H1 (cell line): ENCODE measurements at regions not wholly inside any gene's neighbourhood (a gene's known extent, or its start where the extent isn't known, plus 50 kb on each side); places are given as distances from the start of the nearest gene placed in this dataset.

Experiments
- CTCF ChIA-PET: fragments of 300-600 bp; sonication (Branson Sonifier 250); formaldehyde crosslinking; loops from one replicate; lab custom pipeline; 2021; ENCODE audit not compliant: partially characterized antibody; lab: Charles Lee
- POLR2A ChIA-PET: fragments of 300-600 bp; sonication (Branson Sonifier 250); formaldehyde crosslinking; loops from one replicate; lab custom pipeline; 2021; ENCODE audit warnings: inconsistent platforms; ENCODE audit not compliant: partially characterized antibody; lab: Charles Lee
- DNase-seq, 2 experiments: peaks; one replicate each; pipeline versions ENCODE4 v3.0.0 to v3.0.0-alpha.2; 2010 to 2022; ENCODE audit warnings: low spot score in 2 of 2, low read depth in 1 of 2, mixed read lengths in 1 of 2
- FAIRE-seq: peaks from 2 replicates; lab custom pipeline; 2011; peaks lifted over from hg19 to GRCh38; lab: Jason Lieb, UNC
- H2AFZ ChIP-seq: 2 replicates; pipeline ENCODE4 v1.8.1; 2012; ENCODE audit warnings: low read length, inconsistent platforms
- H2AK5ac ChIP-seq: 2 replicates; pipeline ENCODE4 v1.6.1; 2013; ENCODE audit warnings: low read depth, low read length
- H2BK120ac ChIP-seq: replicated peaks from 2 replicates; pipeline ENCODE3; 2013; ENCODE audit warnings: low read depth, low read length, inconsistent platforms
- H2BK12ac ChIP-seq: 2 replicates; pipeline ENCODE4 v1.6.1; 2013; ENCODE audit warnings: low read depth, low read length
- H2BK15ac ChIP-seq: 2 replicates; pipeline ENCODE4 v1.6.1; 2013; ENCODE audit warnings: low read length
- H2BK20ac ChIP-seq: 2 replicates; pipeline ENCODE4 v1.6.1; 2013; ENCODE audit warnings: low read length
- H2BK5ac ChIP-seq: 2 replicates; pipeline ENCODE4 v1.6.1; 2013; ENCODE audit warnings: low read depth, low read length
- H3K14ac ChIP-seq: 2 replicates; pipeline ENCODE4 v1.6.1; 2013; ENCODE audit warnings: inconsistent platforms; ENCODE audit not compliant: insufficient read length
- H3K18ac ChIP-seq: 2 replicates; pipeline ENCODE4 v1.6.1; 2013; ENCODE audit warnings: low read length; ENCODE audit errors: extremely low read depth
- H3K23ac ChIP-seq: 2 replicates; pipeline ENCODE4 v1.6.1; 2013; ENCODE audit warnings: inconsistent platforms; ENCODE audit not compliant: insufficient read length
- H3K23me2 ChIP-seq: 2 replicates; pipeline ENCODE4 v1.6.1; 2013; ENCODE audit warnings: low read depth, low read length
- H3K27ac ChIP-seq: 2 replicates; pipeline ENCODE4 v1.6.1; 2011; ENCODE audit warnings: low read depth, low read length, inconsistent platforms
- H3K27me3 ChIP-seq, 4 experiments: replicated peaks in 1 of 4; 1 replicate in 1 of 4; 2 replicates in 3 of 4; pipeline versions ENCODE4 v1.6.1 to v1.8.1; 2011 to 2013; ENCODE audit warnings: low read length in 3 of 4, mild to moderate bottlenecking in 3 of 4, inconsistent platforms in 2 of 4, mixed read lengths in 2 of 4, moderate library complexity in 1 of 4; ENCODE audit not compliant: control insufficient read depth in 3 of 4, insufficient read depth in 3 of 4; ENCODE audit errors: extremely low read depth in 1 of 4
- H3K36me3 ChIP-seq, 4 experiments: 2 replicates each; pipeline versions ENCODE4 v1.6.1 to v1.8.1; 2011 to 2013; ENCODE audit warnings: mild to moderate bottlenecking in 4 of 4, low read length in 3 of 4, moderate library complexity in 2 of 4, control low read depth in 1 of 4, inconsistent platforms in 1 of 4; ENCODE audit not compliant: insufficient read depth in 4 of 4, control insufficient read depth in 2 of 4
- H3K4ac ChIP-seq: replicated peaks from 2 replicates; pipeline ENCODE3; 2013; ENCODE audit warnings: low read length, low read depth, mixed read lengths, inconsistent platforms; ENCODE audit not compliant: insufficient read length
- H3K4me1 ChIP-seq, 4 experiments: replicated peaks in 1 of 4; 1 replicate in 1 of 4; 2 replicates in 3 of 4; pipeline versions ENCODE4 v1.6.1 to v1.8.1; 2011 to 2013; ENCODE audit warnings: low read length in 3 of 4, inconsistent platforms in 2 of 4, mixed read lengths in 1 of 4; ENCODE audit not compliant: insufficient read depth in 4 of 4, control insufficient read depth in 3 of 4
- H3K4me2 ChIP-seq, 2 experiments: 2 replicates each; pipeline versions ENCODE4 v1.6.1 to v1.8.1; 2011 to 2013; ENCODE audit warnings: low read depth in 2 of 2, low read length in 2 of 2, control low read depth in 1 of 2, inconsistent platforms in 1 of 2, mild to moderate bottlenecking in 1 of 2; ENCODE audit not compliant: insufficient read depth in 1 of 2
- H3K4me3 ChIP-seq, 4 experiments: fragments of 200-600, 300-600 bp in 1 of 4; sonication (generic), shearing (Covaris generic), sonication (Bioruptor Twin) in 1 of 4; 2 replicates each; pipeline versions ENCODE4 v1.5.1 to v1.8.1; 2011 to 2016; ENCODE audit warnings: low read length in 4 of 4, low read depth in 3 of 4, control low read depth in 2 of 4, inconsistent platforms in 2 of 4, mild to moderate bottlenecking in 2 of 4, mixed read lengths in 1 of 4, moderate library complexity in 1 of 4; ENCODE audit not compliant: insufficient read depth in 2 of 4; ENCODE audit errors: extremely low read depth in 1 of 4
- H3K56ac ChIP-seq: replicated peaks from 2 replicates; pipeline ENCODE3; 2013; ENCODE audit warnings: low read depth, mild to moderate bottlenecking, mixed read lengths, low read length, inconsistent platforms; ENCODE audit not compliant: insufficient read length
- H3K79me1 ChIP-seq: 2 replicates; pipeline ENCODE4 v1.6.1; 2013; ENCODE audit warnings: low read depth, low read length, control low read depth
- H3K79me2 ChIP-seq, 2 experiments: 2 replicates each; pipeline versions ENCODE4 v1.6.1 to v1.8.1; 2012 to 2013; ENCODE audit warnings: low read length in 2 of 2, mild to moderate bottlenecking in 2 of 2, inconsistent platforms in 1 of 2; ENCODE audit not compliant: insufficient read depth in 2 of 2, control insufficient read depth in 1 of 2
- H3K9ac ChIP-seq, 4 experiments: replicated peaks in 1 of 4; 1 replicate in 1 of 4; 2 replicates in 3 of 4; pipeline versions ENCODE4 v1.6.1 to v1.8.1; 2011 to 2013; ENCODE audit warnings: low read depth in 3 of 4, low read length in 3 of 4, control low read depth in 2 of 4, mild to moderate bottlenecking in 2 of 4, moderate library complexity in 2 of 4, inconsistent platforms in 1 of 4; ENCODE audit errors: extremely low read depth in 1 of 4
- H3K9me3 ChIP-seq, 2 experiments: 2 replicates each; pipeline versions ENCODE4 v1.6.1 to v1.8.1; 2012 to 2013; ENCODE audit warnings: mild to moderate bottlenecking in 2 of 2, moderate library complexity in 2 of 2, control low read depth in 1 of 2, inconsistent platforms in 1 of 2, low read depth in 1 of 2, low read length in 1 of 2, mixed read lengths in 1 of 2; ENCODE audit not compliant: insufficient read depth in 2 of 2
- H4K20me1 ChIP-seq, 2 experiments: replicated peaks in 1 of 2; 2 replicates each; pipeline versions ENCODE3 to v1.8.1; 2011 to 2013; ENCODE audit warnings: inconsistent platforms in 2 of 2, low read length in 2 of 2, mild to moderate bottlenecking in 1 of 2; ENCODE audit not compliant: insufficient read depth in 2 of 2, control insufficient read depth in 1 of 2
- H4K5ac ChIP-seq: 2 replicates; pipeline ENCODE4 v1.6.1; 2013; ENCODE audit warnings: low read length, low read depth, mixed read lengths, inconsistent platforms; ENCODE audit not compliant: insufficient read length
- H4K8ac ChIP-seq: 2 replicates; pipeline ENCODE4 v1.8.0; 2013; ENCODE audit warnings: mild to moderate bottlenecking, moderate library complexity, low read length, inconsistent platforms; ENCODE audit not compliant: insufficient read depth; ENCODE audit errors: extremely low read depth
- H4K91ac ChIP-seq: replicated peaks from 2 replicates; pipeline ENCODE3; 2013; ENCODE audit warnings: low read length, mixed read lengths, inconsistent platforms; ENCODE audit not compliant: insufficient read length
- CEBPB ChIP-seq: IDR thresholded peaks from 2 replicates; pipeline ENCODE4 v1.6.1; 2012; ENCODE audit warnings: low read depth, low read length
- CHD1 ChIP-seq: IDR thresholded peaks from 2 replicates; pipeline ENCODE4 v1.6.1; 2012; ENCODE audit warnings: low read depth, low read length, improper control_type of control experiment
- CTBP2 ChIP-seq: IDR thresholded peaks from 2 replicates; pipeline ENCODE4 v1.7.0; 2011; ENCODE audit warnings: borderline replicate concordance, mild to moderate bottlenecking, moderate library complexity, mixed read lengths, low read length; ENCODE audit not compliant: insufficient read depth, insufficient read length
- NRF1 ChIP-seq: IDR thresholded peaks from 2 replicates; pipeline ENCODE4 v1.6.1; 2011; ENCODE audit warnings: mild to moderate bottlenecking, low read depth, low read length, improper control_type of control experiment
- SIN3A ChIP-seq, 2 experiments: IDR thresholded peaks in 1 of 2; conservative IDR thresholded peaks in 1 of 2; 2 replicates each; pipeline ENCODE4 v1.6.1; 2011 to 2012; ENCODE audit warnings: low read length in 2 of 2, improper control_type of control experiment in 1 of 2, low read depth in 1 of 2, mild to moderate bottlenecking in 1 of 2
- SP1 ChIP-seq: IDR thresholded peaks from 2 replicates; pipeline ENCODE4 v1.6.1; 2011; ENCODE audit warnings: low read depth, low read length
- SUZ12 ChIP-seq: fragments of 200-600 bp; sonication (generic); IDR thresholded peaks from 2 replicates; pipeline ENCODE4 v1.6.1; 2012; ENCODE audit warnings: mild to moderate bottlenecking, inconsistent platforms, low read length, moderate library complexity, mixed read lengths
- TEAD4 ChIP-seq: IDR thresholded peaks from 2 replicates; pipeline ENCODE4 v1.6.1; 2012; ENCODE audit warnings: low read depth, low read length, inconsistent platforms, mixed read lengths
- YY1 ChIP-seq: IDR thresholded peaks from 2 replicates; pipeline ENCODE4 v1.6.1; 2011; ENCODE audit warnings: low read depth, mild to moderate bottlenecking, low read length
- WGBS, 2 experiments: shearing (Covaris generic) in 1 of 2; methylation state at CpG; one replicate each; pipeline versions ENCODE4 v1.1.6 to v1.1.7; 2013 to 2015; ENCODE audit warnings: low lambda C conversion rate in 2 of 2, mixed read lengths in 2 of 2, inconsistent platforms in 1 of 2, low coverage in 1 of 2, missing lambda C conversion rate in 1 of 2; ENCODE audit not compliant: insufficient replicate concordance in 2 of 2, insufficient coverage in 1 of 2, insufficient read length in 1 of 2; ENCODE audit errors: extremely low coverage in 1 of 2, missing lambda C conversion rate in 1 of 2; 5-methylcytosine and 5-hydroxymethylcytosine counted together

DNA sequence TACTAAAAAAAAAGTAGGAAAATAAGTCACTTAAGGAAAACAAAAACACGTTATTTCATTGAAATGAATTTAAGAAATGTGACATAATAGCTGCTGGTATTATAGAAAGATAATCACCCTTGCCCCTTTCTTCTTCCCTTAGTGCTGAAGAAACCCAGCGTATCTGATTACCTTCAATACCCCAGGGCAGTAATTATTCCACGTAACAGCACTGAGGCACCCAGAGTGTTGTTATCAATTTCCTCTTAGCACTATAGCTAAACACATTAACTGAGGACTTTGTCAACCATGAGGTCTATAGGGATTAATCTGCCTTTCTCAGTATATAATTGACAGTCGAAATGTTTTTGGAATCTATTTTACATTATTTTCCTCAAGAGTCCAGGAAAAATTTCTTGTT lies 180.0 kb upstream of the NXPH2 start:
- Histone ChIP-seq H3K36me3 (no peaks in the 10 kb centered on the region; a peak in 1 of 8 replicates), H2AFZ (no peak overlapping the region), H2BK120ac (no peak overlapping the region), H2BK12ac (no peak overlapping the region), H3K14ac (no peak overlapping the region), H2AK5ac (no peak overlapping the region), H4K5ac (no peak overlapping the region), H3K4ac (no peak overlapping the region), H3K4me2 (no peak overlapping the region), H3K4me1 (peaks cover 0 to 7% (median 4%) of the 10 kb centered on the region in 4 experiments; a peak in 4 of 7 replicates), H3K9me3 (0 out of 4 replicates have a peak, but pooled peaks cover 2 to 4% of the 10 kb centered on the region in 2 experiments), H3K4me3 (no peak overlapping the region), H3K27me3 (no peaks in the 10 kb centered on the region), H4K91ac (no peak overlapping the region), H3K9ac (no peak overlapping the region), H3K79me1 (no peaks in the 10 kb centered on the region), H3K23me2 (no peaks in the 10 kb centered on the region), H3K56ac (no peak overlapping the region), H3K79me2 (no peaks in the 10 kb centered on the region), H2BK20ac (no peak overlapping the region), H4K8ac (no peak overlapping the region), H2BK15ac (no peak overlapping the region), H2BK5ac (no peak overlapping the region), H3K27ac (no peak overlapping the region), H3K18ac (no peak overlapping the region), H3K23ac (no peak overlapping the region), H4K20me1 (no peaks in the 10 kb centered on the region)
- CTCF ChIA-PET, result interaction anchor here (0.6 kb wide), 1 partner anchor 355 kb away, joined by 3 read pairs; no protein-coding TSS in a partner anchor
- FAIRE-seq, result no peak
- POLR2A ChIA-PET, result no interaction called here
- TF ChIP-seq NRF1 (no peak), TEAD4 (no peak), CHD1 (no peak), SP1 (no peak), YY1 (no peak), CEBPB (no peak), SIN3A (conservative IDR thresholded peaks at IDR 0.05 in 1 of 2, IDR thresholded peaks at IDR 0.05 in 1 of 2; ENCODE audit: low read depth in 1 of 2, low read length in 2 of 2) (no peak), CTBP2 (no peak), SUZ12 (no peak)
- WGBS, 2 experiments, result 77% methylated on average over 4 of the region's 4 CpGs; no CpG with 5 or more reads in 1 of the 2 experiments
- DNase-seq, result no peak
